Suprapubic skin (tissue), 4 donors: ENCODE measurements at regions not wholly inside any gene's neighbourhood (a gene's known extent, or its start where the extent isn't known, plus 50 kb on each side); places are given as distances from the start of the nearest gene placed in this dataset.

Source experiments
- DNase-seq, 2 donors: peaks; one replicate each; pipeline ENCODE4 v3.0.0-alpha.2; 2019; ENCODE audit warnings: low spot score in 2 of 2
- H3K27ac ChIP-seq: fragments of 200-600 bp; sonication (generic); one replicate; pipeline ENCODE4 v1.5.1; 2019
- H3K27me3 ChIP-seq: fragments of 200-600 bp; sonication (generic); one replicate; pipeline ENCODE4 v1.5.1; 2019
- H3K36me3 ChIP-seq: fragments of 200-600 bp; sonication (generic); one replicate; pipeline ENCODE4 v1.5.1; 2019
- H3K4me1 ChIP-seq: fragments of 200-600 bp; sonication (generic); one replicate; pipeline ENCODE4 v1.5.1; 2019
- H3K4me3 ChIP-seq: fragments of 200-600 bp; sonication (generic); one replicate; pipeline ENCODE4 v1.5.1; 2019; ENCODE audit warnings: mild to moderate bottlenecking
- H3K9me3 ChIP-seq: fragments of 200-600 bp; sonication (generic); one replicate; pipeline ENCODE4 v1.5.1; 2019
- EP300 ChIP-seq: sonication (generic); formaldehyde crosslinking; IDR thresholded peaks from one replicate; pipeline ENCODE4 v1.6.1; 2017; ENCODE audit warnings: antibody characterized with exemption
- POLR2A ChIP-seq, 2 donors: fragments of 450-650 bp; IDR thresholded peaks; one replicate each; pipeline ENCODE4 v1.6.1; 2017; ENCODE audit warnings: antibody characterized with exemption in 2 of 2, mild to moderate bottlenecking in 2 of 2, moderate library complexity in 2 of 2
- POLR2AphosphoS5 ChIP-seq, 3 donors: sonication (generic); formaldehyde crosslinking; IDR thresholded peaks; one replicate each; pipeline ENCODE4 v1.6.1; 2017; ENCODE audit warnings: antibody characterized with exemption in 3 of 3
- WGBS: methylation state at CpG from one replicate; pipeline ENCODE4 v1.1.5; 2018; 5-methylcytosine and 5-hydroxymethylcytosine counted together
- TF ChIP-seq, protein P1 (sequence below), 2 donors: fragments of 200-600 bp in 1 of 2; fragments of 450-650 bp in 1 of 2; sonication (generic) in 1 of 2; IDR thresholded peaks; one replicate each; pipeline ENCODE4 v1.5.1; 2016 to 2019; ENCODE audit warnings: antibody characterized with exemption in 2 of 2, mild to moderate bottlenecking in 1 of 2, moderate library complexity in 1 of 2

DNA sequence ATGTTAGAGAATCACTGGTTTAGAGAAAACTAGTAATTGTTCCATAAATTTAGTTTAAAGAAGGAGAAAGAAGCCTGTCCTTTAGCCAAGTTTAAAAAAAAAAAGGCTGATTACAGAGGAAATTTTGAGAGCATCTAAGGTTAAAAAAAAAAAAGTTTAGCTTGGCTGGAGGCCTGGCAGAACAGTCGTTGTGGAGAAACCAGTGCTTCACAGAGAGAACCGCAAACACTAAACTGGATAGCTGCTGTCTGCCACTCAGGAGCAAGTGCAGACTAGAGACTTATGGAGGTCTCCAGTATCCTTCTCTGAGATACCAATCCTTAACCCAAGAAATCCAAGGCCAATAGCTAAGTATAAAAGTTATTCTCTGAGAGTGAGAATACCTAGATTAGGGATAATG, 84.8 kb upstream of the ANKRD28 start:
- TF ChIP-seq, protein P1, sequence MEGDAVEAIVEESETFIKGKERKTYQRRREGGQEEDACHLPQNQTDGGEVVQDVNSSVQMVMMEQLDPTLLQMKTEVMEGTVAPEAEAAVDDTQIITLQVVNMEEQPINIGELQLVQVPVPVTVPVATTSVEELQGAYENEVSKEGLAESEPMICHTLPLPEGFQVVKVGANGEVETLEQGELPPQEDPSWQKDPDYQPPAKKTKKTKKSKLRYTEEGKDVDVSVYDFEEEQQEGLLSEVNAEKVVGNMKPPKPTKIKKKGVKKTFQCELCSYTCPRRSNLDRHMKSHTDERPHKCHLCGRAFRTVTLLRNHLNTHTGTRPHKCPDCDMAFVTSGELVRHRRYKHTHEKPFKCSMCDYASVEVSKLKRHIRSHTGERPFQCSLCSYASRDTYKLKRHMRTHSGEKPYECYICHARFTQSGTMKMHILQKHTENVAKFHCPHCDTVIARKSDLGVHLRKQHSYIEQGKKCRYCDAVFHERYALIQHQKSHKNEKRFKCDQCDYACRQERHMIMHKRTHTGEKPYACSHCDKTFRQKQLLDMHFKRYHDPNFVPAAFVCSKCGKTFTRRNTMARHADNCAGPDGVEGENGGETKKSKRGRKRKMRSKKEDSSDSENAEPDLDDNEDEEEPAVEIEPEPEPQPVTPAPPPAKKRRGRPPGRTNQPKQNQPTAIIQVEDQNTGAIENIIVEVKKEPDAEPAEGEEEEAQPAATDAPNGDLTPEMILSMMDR (IDR thresholded peaks at IDR 0.05), result no peak
- Histone ChIP-seq H3K27me3 (no peaks in the 10 kb centered on the region), H3K4me3 (no peak overlapping the region), H3K9me3 (no peaks in the 10 kb centered on the region), H3K27ac (no peak overlapping the region), H3K4me1 (no peaks in the 10 kb centered on the region), H3K36me3 (no peaks in the 10 kb centered on the region)
- no peak for DNase-seq
- WGBS, result 47% methylated on average over 2 of the region's 2 CpGs

DNA sequence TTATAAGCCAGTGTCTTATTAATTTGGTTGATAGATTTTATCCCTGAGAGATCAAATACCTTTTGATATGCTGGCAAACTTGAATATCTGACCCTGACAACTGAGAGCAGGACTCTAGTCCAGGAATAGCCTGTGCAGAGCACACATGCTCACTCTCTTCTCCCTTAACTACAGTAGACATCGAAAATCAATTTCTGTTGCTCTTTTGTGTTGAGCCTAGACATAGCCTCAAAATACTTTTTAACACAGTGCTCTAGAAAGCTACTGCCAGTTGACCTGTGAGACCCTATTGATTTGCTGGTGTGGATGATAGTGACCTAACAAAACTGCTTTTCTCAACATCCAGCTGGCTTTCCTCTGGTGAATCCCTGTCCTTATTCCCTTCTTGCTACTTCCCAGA, 86.4 kb upstream of the ANKRD28 start:
- no peak for TF ChIP-seq EP300
- Histone ChIP-seq H3K36me3 (no peaks in the 10 kb centered on the region), H3K4me1 (no peaks in the 10 kb centered on the region), H3K4me3 (no peak overlapping the region), H3K27ac (no peak overlapping the region), H3K9me3 (no peaks in the 10 kb centered on the region), H3K27me3 (no peaks in the 10 kb centered on the region)
- no peak for DNase-seq
- WGBS, result 97% methylated on average over 1 of the region's 1 CpG

DNA sequence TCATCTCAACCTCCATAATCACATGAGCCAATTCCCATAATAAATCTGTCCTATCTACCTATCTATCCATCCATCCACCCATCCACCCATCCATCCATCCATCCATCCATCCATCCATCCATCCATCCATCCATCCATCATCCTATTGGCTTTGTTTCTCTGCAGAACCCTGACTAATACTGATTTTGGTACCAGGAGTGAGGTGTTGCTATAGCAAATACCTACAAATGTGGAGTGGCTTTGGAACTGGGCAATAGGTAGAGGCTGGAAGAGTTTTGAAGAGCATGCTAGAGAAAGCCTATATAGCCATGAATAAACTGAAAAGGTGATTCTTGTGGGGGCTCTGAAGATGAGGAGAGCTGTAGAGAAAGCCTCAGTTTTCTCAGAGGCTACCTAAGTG, 88.7 kb upstream of the ANKRD28 start:
- TF ChIP-seq, protein P1 (IDR thresholded peaks at IDR 0.05), result no peak
- TF ChIP-seq POLR2AphosphoS5 (IDR thresholded peaks at IDR 0.05) (no peak), POLR2A (IDR thresholded peaks at IDR 0.05) (no peak), EP300 (no peak)
- no peak for DNase-seq
- Histone ChIP-seq H3K4me3 (no peak overlapping the region), H3K4me1 (no peaks in the 10 kb centered on the region), H3K9me3 (no peaks in the 10 kb centered on the region), H3K36me3 (no peaks in the 10 kb centered on the region), H3K27ac (no peak overlapping the region), H3K27me3 (no peaks in the 10 kb centered on the region)

DNA sequence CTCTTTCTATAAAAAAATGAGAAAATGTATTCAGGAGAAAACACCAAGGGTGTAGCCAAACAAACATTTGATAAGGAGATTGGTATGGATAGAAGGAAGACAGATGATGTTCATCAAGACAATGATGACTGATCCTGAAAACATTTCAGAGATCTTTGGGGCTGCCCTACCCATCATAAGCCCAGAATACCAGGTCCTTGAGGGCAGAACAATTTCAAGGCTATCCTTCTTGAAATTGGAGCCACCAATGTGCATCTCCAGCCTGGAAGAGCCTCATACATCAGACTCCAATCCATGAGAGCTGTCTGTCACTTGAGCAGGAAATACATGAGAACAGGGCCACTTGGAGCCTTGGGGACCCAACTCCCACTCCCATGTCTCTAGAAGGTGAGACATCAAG, 89.5 kb upstream of the ANKRD28 start:
- H3K4me1 ChIP-seq, result no peaks in the 10 kb centered on the region

DNA sequence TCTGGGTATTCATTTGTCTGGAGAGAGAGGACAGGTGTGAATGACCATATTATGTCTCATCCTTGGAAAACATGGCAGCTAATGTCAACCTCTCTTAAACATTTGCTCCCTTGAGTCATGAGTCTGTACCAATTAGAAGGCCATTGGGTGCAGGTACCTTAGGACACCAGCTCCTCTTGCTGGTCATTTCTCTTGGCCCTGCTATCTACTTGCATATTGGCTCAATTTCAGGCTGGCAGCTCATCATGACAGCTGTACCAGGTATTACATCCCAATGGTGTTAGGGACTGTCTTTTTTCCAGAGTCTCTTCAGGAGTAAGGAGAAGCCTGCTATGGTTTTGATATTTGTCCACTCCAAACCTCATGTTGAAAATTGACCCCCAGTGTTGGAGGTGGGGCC, 92.2 kb upstream of the ANKRD28 start:
- Histone ChIP-seq H3K36me3 (no peaks in the 10 kb centered on the region), H3K9me3 (no peaks in the 10 kb centered on the region), H3K27me3 (no peaks in the 10 kb centered on the region), H3K4me3 (no peak overlapping the region), H3K4me1 (no peaks in the 10 kb centered on the region), H3K27ac (no peak overlapping the region)
- no peak for TF ChIP-seq POLR2AphosphoS5 (IDR thresholded peaks at IDR 0.05)
- no peak for DNase-seq

More for the DNA sequence above, 89.5 kb upstream of the ANKRD28 start:
- Histone ChIP-seq H3K9me3 (no peaks in the 10 kb centered on the region), H3K4me3 (no peak overlapping the region), H3K27me3 (no peaks in the 10 kb centered on the region), H3K27ac (no peak overlapping the region), H3K36me3 (no peaks in the 10 kb centered on the region)
- TF ChIP-seq POLR2A (IDR thresholded peaks at IDR 0.05), result no peak
- TF ChIP-seq, protein P1 (IDR thresholded peaks at IDR 0.05), result no peak
- TF ChIP-seq POLR2AphosphoS5 (IDR thresholded peaks at IDR 0.05), result no peak
- no peak for TF ChIP-seq EP300
- DNase-seq, result no peak

DNA sequence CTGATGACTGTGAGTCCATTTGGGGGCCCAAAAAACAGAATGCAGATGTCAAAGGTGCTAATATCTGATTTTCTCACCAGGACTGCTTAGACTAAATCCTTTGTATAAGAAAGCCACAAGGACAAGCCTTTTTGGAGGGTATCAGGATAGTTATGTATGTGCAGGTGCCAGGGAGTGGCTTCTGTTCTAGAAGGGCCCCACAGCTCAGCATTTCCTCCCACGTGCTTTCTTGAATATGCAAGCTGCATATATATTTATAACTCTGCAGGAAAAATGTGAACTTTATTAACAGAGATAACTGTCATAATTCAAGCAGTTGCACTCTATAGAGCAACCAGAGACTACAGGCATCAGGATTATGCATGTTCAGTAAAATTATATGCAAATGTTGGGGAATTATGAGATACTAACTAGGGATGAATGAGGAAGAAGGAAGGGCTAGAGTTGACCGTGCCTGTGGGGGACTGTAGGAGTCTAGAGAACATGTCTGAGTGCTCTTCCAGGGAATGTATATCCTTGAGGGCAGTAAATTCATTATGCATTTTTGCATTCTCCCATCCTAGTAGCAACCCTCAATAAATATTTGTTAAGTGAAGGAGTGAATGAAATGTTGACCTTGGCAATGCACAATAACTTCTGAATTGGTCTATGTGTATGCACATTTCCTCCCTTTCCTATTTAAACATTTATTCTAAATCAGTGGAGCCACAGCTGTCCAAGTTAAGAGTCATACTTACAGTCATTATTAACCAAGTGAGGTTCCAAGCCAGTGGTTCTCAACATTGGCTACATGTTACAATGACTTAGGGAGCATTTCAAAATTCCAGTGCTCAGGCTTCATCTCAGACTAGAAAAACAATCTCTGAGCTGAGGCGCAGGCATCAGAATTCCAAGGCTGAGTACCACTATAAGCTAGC, 94.8 kb upstream of the ANKRD28 start:
- 76% methylated on average over 3 of the region's 3 CpGs for WGBS
- DNase-seq, result no peak

More for the DNA sequence above, 94.8 kb upstream of the ANKRD28 start:
- no peak for TF ChIP-seq EP300
- TF ChIP-seq, protein P1 (IDR thresholded peaks at IDR 0.05), result no peak
- TF ChIP-seq POLR2AphosphoS5 (IDR thresholded peaks at IDR 0.05), result no peak
- no peak for TF ChIP-seq POLR2A (IDR thresholded peaks at IDR 0.05)
- H3K36me3 ChIP-seq, result no peaks in the 10 kb centered on the region
- H3K27me3 ChIP-seq, result no peaks in the 10 kb centered on the region
- no peaks in the 10 kb centered on the region for H3K9me3 ChIP-seq
- no peak overlapping the region for H3K27ac ChIP-seq
- H3K4me1 ChIP-seq, result no peaks in the 10 kb centered on the region
- no peak overlapping the region for H3K4me3 ChIP-seq
